HEK293T (cell line): ENCODE measurements at regions not wholly inside any gene's neighbourhood (a gene's known extent, or its start where the extent isn't known, plus 50 kb on each side); places are given as distances from the start of the nearest gene placed in this dataset.

Experiments
- CTCF ChIA-PET: fragments of 350-600 bp; formaldehyde crosslinking; extraction: SDS; loops from one replicate; lab custom pipeline; 2021; ENCODE audit warnings: antibody characterized with exemption, inconsistent platforms; lab: Yijun Ruan, JAX
- POLR2A ChIA-PET: fragments of 350-600 bp; formaldehyde crosslinking; extraction: SDS; loops from one replicate; lab custom pipeline; 2020; ENCODE audit warnings: antibody characterized with exemption, inconsistent platforms; lab: Yijun Ruan, JAX
- DNase-seq: peaks from one replicate; pipeline ENCODE4 v3.0.0; 2012; ENCODE audit warnings: mixed read lengths; ENCODE audit errors: extremely low spot score
- ARNT ChIP-seq: fragments of 450-650 bp; IDR thresholded peaks from 2 replicates; pipeline ENCODE4 v1.6.1; 2017; ENCODE audit warnings: mild to moderate bottlenecking
- BHLHE40 ChIP-seq: fragments of 450-650 bp; IDR thresholded peaks from 2 replicates; pipeline ENCODE4 v1.6.1; 2016; ENCODE audit warnings: mild to moderate bottlenecking, moderate library complexity, borderline replicate concordance
- CTBP1 ChIP-seq: fragments of 450-650 bp; IDR thresholded peaks from 2 replicates; pipeline ENCODE4 v1.6.1; 2016; ENCODE audit warnings: borderline replicate concordance
- ELF4 ChIP-seq: fragments of 450-650 bp; IDR thresholded peaks from 2 replicates; pipeline ENCODE4 v1.6.1; 2017; ENCODE audit warnings: antibody characterized with exemption
- FOXA1 ChIP-seq: fragments of 450-650 bp; IDR thresholded peaks from 2 replicates; pipeline ENCODE4 v1.6.1; 2016; ENCODE audit warnings: mild to moderate bottlenecking
- FOXK2 ChIP-seq: fragments of 450-650 bp; IDR thresholded peaks from 2 replicates; pipeline ENCODE4 v1.6.1; 2016; ENCODE audit warnings: mild to moderate bottlenecking
- FOXM1 ChIP-seq: fragments of 450-650 bp; IDR thresholded peaks from 2 replicates; pipeline ENCODE4 v1.6.1; 2017; ENCODE audit warnings: mild to moderate bottlenecking, borderline replicate concordance
- HDGF ChIP-seq: fragments of 450-650 bp; IDR thresholded peaks from 2 replicates; pipeline ENCODE4 v1.6.1; 2017; ENCODE audit warnings: antibody characterized with exemption, borderline replicate concordance
- L3MBTL2 ChIP-seq: fragments of 450-650 bp; conservative IDR thresholded peaks from 2 replicates; pipeline ENCODE4 v1.6.1; 2016; ENCODE audit warnings: mild to moderate bottlenecking
- LEF1 ChIP-seq: fragments of 450-650 bp; IDR thresholded peaks from 2 replicates; pipeline ENCODE4 v1.6.1; 2017; ENCODE audit warnings: mild to moderate bottlenecking, borderline replicate concordance
- NFRKB ChIP-seq: fragments of 450-650 bp; IDR thresholded peaks from 2 replicates; pipeline ENCODE4 v1.6.1; 2016; ENCODE audit warnings: mild to moderate bottlenecking, moderate library complexity
- SP1 ChIP-seq: fragments of 450-650 bp; IDR thresholded peaks from 2 replicates; pipeline ENCODE4 v1.6.1; 2017
- SUZ12 ChIP-seq: fragments of 450-650 bp; IDR thresholded peaks from 2 replicates; pipeline ENCODE4 v1.6.1; 2016; ENCODE audit warnings: mild to moderate bottlenecking
- TARDBP ChIP-seq: fragments of 450-650 bp; IDR thresholded peaks from 2 replicates; pipeline ENCODE4 v1.6.1; 2016
- ZNF384 ChIP-seq: fragments of 450-650 bp; IDR thresholded peaks from 2 replicates; pipeline ENCODE4 v1.6.1; 2016
- TF ChIP-seq, protein P1 (sequence below): fragments of 450-650 bp; IDR thresholded peaks from 2 replicates; pipeline ENCODE4 v1.6.1; 2016

GRCh38 chr5:165149431-165149830 lies 1644.0 kb downstream of the MAT2B start:
- TF ChIP-seq BHLHE40 (no peak), FOXK2 (no peak), TARDBP (no peak), SUZ12 (no peak), ARNT (no peak)
- ChIA-PET POLR2A (no interaction called here), CTCF (no interaction called here)
- DNase-seq: no peak

GRCh38 chr5:165152058-165152457 lies 1646.6 kb downstream of the MAT2B start:
- ChIA-PET POLR2A (no interaction called here), CTCF (no interaction called here)
- no peak for DNase-seq
- no peak for TF ChIP-seq TARDBP
- no peak for TF ChIP-seq ZNF384
- no peak for TF ChIP-seq BHLHE40
- no peak for TF ChIP-seq SUZ12
- no peak for TF ChIP-seq SP1

- CTCF ChIA-PET: no interaction called here
- DNase-seq: no peak
- POLR2A ChIA-PET: no interaction called here
- TF ChIP-seq FOXM1: no peak
- TF ChIP-seq LEF1: no peak
- no peak for TF ChIP-seq ELF4
- no peak for TF ChIP-seq CTBP1
- TF ChIP-seq HDGF: no peak
- no peak for TF ChIP-seq ARNT
- TF ChIP-seq FOXK2: no peak
- TF ChIP-seq ZNF384: no peak
- TF ChIP-seq, protein P1, sequence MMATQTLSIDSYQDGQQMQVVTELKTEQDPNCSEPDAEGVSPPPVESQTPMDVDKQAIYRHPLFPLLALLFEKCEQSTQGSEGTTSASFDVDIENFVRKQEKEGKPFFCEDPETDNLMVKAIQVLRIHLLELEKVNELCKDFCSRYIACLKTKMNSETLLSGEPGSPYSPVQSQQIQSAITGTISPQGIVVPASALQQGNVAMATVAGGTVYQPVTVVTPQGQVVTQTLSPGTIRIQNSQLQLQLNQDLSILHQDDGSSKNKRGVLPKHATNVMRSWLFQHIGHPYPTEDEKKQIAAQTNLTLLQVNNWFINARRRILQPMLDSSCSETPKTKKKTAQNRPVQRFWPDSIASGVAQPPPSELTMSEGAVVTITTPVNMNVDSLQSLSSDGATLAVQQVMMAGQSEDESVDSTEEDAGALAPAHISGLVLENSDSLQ: no peak
- TF ChIP-seq SP1: no peak
- no peak for TF ChIP-seq NFRKB
- no peak for TF ChIP-seq FOXA1
- no peak for TF ChIP-seq SUZ12
These were observed 1651.8 kb downstream of the MAT2B start for GRCh38 chr5:165157219-165157618.

- peak; percentile 25 for DNase-seq
- TF ChIP-seq LEF1: no peak
- no peak for TF ChIP-seq SUZ12
- TF ChIP-seq CTBP1: no peak
- no peak for TF ChIP-seq BHLHE40
- no peak for TF ChIP-seq SP1
- no peak for TF ChIP-seq FOXM1
- CTCF ChIA-PET: interaction anchor here (0.6 kb wide), 1 partner anchor 114 kb away, joined by 3 read pairs; no protein-coding TSS in a partner anchor
- POLR2A ChIA-PET: no interaction called here
These were observed 1655.8 kb downstream of the MAT2B start for GRCh38 chr5:165161204-165161603.

GRCh38 chr5:165163861-165164260 lies 1658.4 kb downstream of the MAT2B start:
- POLR2A ChIA-PET: no interaction called here
- CTCF ChIA-PET: no interaction called here

DNA sequence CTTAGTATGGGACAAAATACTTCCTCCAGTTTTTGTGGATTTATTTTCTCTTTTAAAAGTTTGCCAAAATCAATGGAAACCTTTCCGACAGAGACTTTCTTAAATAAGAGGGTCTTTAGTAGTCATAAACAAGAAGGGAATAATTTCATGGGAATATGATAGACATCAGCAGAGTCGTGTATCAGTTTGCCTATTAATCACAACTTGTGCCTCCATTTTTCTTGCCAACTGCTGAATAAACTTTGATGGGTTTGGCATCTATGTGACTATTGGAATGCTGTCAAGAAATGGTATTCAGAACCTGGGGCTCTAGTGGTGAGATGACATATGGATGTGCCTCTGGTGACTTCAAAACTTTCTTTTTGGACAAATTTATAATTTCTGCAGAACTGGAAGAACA lies 1668.2 kb downstream of the MAT2B start:
- DNase-seq: no peak
- TF ChIP-seq LEF1 (no peak), ELF4 (no peak), NFRKB (no peak), ARNT (no peak), FOXK2 (no peak), TARDBP (no peak), L3MBTL2 (no peak), SUZ12 (no peak), ZNF384 (no peak), HDGF (no peak), BHLHE40 (no peak)
- TF ChIP-seq, protein P1: no peak
- ChIA-PET POLR2A (no interaction called here), CTCF (no interaction called here)

More at GRCh38 chr5:165163861-165164260, 1658.4 kb downstream of the MAT2B start:
- no peak for DNase-seq
- TF ChIP-seq ARNT (no peak), TARDBP (no peak), ZNF384 (no peak), L3MBTL2 (no peak), FOXA1 (no peak), BHLHE40 (no peak), ELF4 (no peak), NFRKB (no peak), HDGF (no peak), LEF1 (no peak), FOXK2 (no peak), CTBP1 (no peak), FOXM1 (no peak), SP1 (no peak), SUZ12 (no peak)
- TF ChIP-seq, protein P1: no peak

DNA sequence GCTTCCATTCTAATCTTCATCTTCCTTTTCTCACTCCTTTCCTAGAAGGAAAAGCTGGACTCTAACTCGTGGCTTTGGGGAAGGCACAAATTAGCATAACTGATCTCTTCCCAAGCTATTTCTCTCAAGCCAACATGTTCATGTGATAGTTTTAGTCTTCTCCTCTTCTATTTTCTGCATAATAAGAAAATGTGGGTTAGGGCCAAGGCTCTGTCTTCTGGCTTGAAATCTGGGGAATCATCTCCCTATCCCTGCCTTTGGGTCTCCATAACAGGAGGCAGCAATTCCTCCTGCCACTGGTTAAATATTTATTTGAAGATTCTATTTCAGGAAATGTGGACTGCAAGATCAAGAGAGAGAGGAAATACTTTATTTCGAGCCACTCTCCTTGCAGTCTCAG lies 1669.6 kb downstream of the MAT2B start:
- TF ChIP-seq BHLHE40 (no peak), L3MBTL2 (no peak), SP1 (no peak), SUZ12 (no peak), FOXM1 (no peak), FOXA1 (no peak), NFRKB (no peak), TARDBP (no peak), CTBP1 (no peak)
- POLR2A ChIA-PET: no interaction called here
- CTCF ChIA-PET: no interaction called here
- DNase-seq: no peak
